Stimulated activated CD4-positive, alpha-beta T cell treated with anti-CD3 and anti-CD28 coated beads, Interleukin-12 subunit alpha, Interleukin-12 subunit beta, amount 100 ng/mL, for 4 hours (primary cell): ENCODE measurements at regions not wholly inside any gene's neighbourhood (a gene's known extent, or its start where the extent isn't known, plus 50 kb on each side); places are given as distances from the start of the nearest gene placed in this dataset.
"Not testable (repeated sequence)": the region's sequence is repeated elsewhere in the genome, so short reads cannot be mapped to it uniquely, and the experiment has no call there.

Experiments
- DNase-seq: peaks from one replicate; pipeline ENCODE4 v3.0.0-alpha.2; 2020

GRCh38 chr13:90447734-90448101 is 899.8 kb upstream of the MIR17HG start:
- DNase-seq: no peak

GRCh38 chr13:90448466-90449037 is 898.9 kb upstream of the MIR17HG start:
- DNase-seq: no peak

- DNase-seq: no peak
These were observed 894.1 kb upstream of the MIR17HG start for GRCh38 chr13:90453342-90453741.

GRCh38 chr13:90454002-90454636 is 893.4 kb upstream of the MIR17HG start:
- no peak for DNase-seq

- DNase-seq: no peak
These were observed 892.4 kb upstream of the MIR17HG start for GRCh38 chr13:90455067-90455466.

- DNase-seq: no peak
These were observed 891.7 kb upstream of the MIR17HG start for GRCh38 chr13:90455823-90456222.

GRCh38 chr13:90461398-90461797 is 886.1 kb upstream of the MIR17HG start:
- DNase-seq: no peak

- DNase-seq: no peak
These were observed 870.3 kb upstream of the MIR17HG start for GRCh38 chr13:90477216-90477615.

GRCh38 chr13:90483906-90484305 is 863.6 kb upstream of the MIR17HG start:
- DNase-seq: no peak

GRCh38 chr13:90485436-90485835 is 862.1 kb upstream of the MIR17HG start:
- DNase-seq: no peak

GRCh38 chr13:90492872-90493271 is 854.6 kb upstream of the MIR17HG start:
- DNase-seq: no peak

GRCh38 chr13:90493667-90494066 is 853.8 kb upstream of the MIR17HG start:
- DNase-seq: no peak

- DNase-seq: not testable (repeated sequence)
These were observed 852.6 kb upstream of the MIR17HG start for GRCh38 chr13:90494849-90495248.

GRCh38 chr13:90498096-90498495 is 849.4 kb upstream of the MIR17HG start:
- no peak for DNase-seq

GRCh38 chr13:90498816-90499215 is 848.7 kb upstream of the MIR17HG start:
- DNase-seq: no peak

GRCh38 chr13:90500569-90500968 is 846.9 kb upstream of the MIR17HG start:
- no peak for DNase-seq

GRCh38 chr13:90502153-90502552 is 845.3 kb upstream of the MIR17HG start:
- DNase-seq: no peak

- no peak for DNase-seq
These were observed 844.7 kb upstream of the MIR17HG start for GRCh38 chr13:90502762-90503161.

- no peak for DNase-seq
These were observed 837.2 kb upstream of the MIR17HG start for GRCh38 chr13:90510319-90510718.

- DNase-seq: no peak
These were observed 835.6 kb upstream of the MIR17HG start for GRCh38 chr13:90511903-90512302.

- DNase-seq: not testable (repeated sequence)
These were observed 832.8 kb upstream of the MIR17HG start for GRCh38 chr13:90514712-90515111.

GRCh38 chr13:90518417-90518816 is 829.1 kb upstream of the MIR17HG start:
- no peak for DNase-seq

- DNase-seq: no peak
These were observed 828.3 kb upstream of the MIR17HG start for GRCh38 chr13:90519157-90519556.

- DNase-seq: no peak
These were observed 820.8 kb upstream of the MIR17HG start for GRCh38 chr13:90526711-90527110.

- DNase-seq: no peak
These were observed 815.7 kb upstream of the MIR17HG start for GRCh38 chr13:90531744-90532143.
